Peyer's patch (tissue), 4 donors: ENCODE measurements at regions not wholly inside any gene's neighbourhood (a gene's known extent, or its start where the extent isn't known, plus 50 kb on each side); places are given as distances from the start of the nearest gene placed in this dataset.

Source experiments
- POLR2A ChIP-seq, 2 donors: fragments of 450-650 bp; IDR thresholded peaks; one replicate each; pipeline ENCODE4 v1.5.1; 2017; ENCODE audit warnings: antibody characterized with exemption in 2 of 2, mild to moderate bottlenecking in 2 of 2, moderate library complexity in 2 of 2
- TF ChIP-seq, protein P1 (sequence below), 6 experiments: fragments of 450-650 bp in 4 of 6; fragments of 200-600 bp in 2 of 6; sonication (generic) in 1 of 6; IDR thresholded peaks; one replicate each; pipeline ENCODE4 v1.5.1; 2017 to 2019; ENCODE audit warnings: antibody characterized with exemption in 6 of 6, mild to moderate bottlenecking in 3 of 6, moderate library complexity in 1 of 6

- no peak for TF ChIP-seq POLR2A (IDR thresholded peaks at IDR 0.05)
- TF ChIP-seq, protein P1, sequence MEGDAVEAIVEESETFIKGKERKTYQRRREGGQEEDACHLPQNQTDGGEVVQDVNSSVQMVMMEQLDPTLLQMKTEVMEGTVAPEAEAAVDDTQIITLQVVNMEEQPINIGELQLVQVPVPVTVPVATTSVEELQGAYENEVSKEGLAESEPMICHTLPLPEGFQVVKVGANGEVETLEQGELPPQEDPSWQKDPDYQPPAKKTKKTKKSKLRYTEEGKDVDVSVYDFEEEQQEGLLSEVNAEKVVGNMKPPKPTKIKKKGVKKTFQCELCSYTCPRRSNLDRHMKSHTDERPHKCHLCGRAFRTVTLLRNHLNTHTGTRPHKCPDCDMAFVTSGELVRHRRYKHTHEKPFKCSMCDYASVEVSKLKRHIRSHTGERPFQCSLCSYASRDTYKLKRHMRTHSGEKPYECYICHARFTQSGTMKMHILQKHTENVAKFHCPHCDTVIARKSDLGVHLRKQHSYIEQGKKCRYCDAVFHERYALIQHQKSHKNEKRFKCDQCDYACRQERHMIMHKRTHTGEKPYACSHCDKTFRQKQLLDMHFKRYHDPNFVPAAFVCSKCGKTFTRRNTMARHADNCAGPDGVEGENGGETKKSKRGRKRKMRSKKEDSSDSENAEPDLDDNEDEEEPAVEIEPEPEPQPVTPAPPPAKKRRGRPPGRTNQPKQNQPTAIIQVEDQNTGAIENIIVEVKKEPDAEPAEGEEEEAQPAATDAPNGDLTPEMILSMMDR (IDR thresholded peaks at IDR 0.05): no peak
Observed at GRCh38 chr14:29339494-29340172, 573.0 kb downstream of the FOXG1 start.
